GM12873 (cell line): ENCODE measurements at regions not wholly inside any gene's neighbourhood (a gene's known extent, or its start where the extent isn't known, plus 50 kb on each side); places are given as distances from the start of the nearest gene placed in this dataset.

ENCODE experiments used
- TF ChIP-seq, protein P1 (sequence below): IDR thresholded peaks from 2 replicates; pipeline ENCODE4 v1.5.1; 2012; ENCODE audit warnings: low read depth, mild to moderate bottlenecking, moderate library complexity, low read length, control low read depth; ENCODE audit not compliant: insufficient read depth; ENCODE audit errors: missing control alignments

DNA sequence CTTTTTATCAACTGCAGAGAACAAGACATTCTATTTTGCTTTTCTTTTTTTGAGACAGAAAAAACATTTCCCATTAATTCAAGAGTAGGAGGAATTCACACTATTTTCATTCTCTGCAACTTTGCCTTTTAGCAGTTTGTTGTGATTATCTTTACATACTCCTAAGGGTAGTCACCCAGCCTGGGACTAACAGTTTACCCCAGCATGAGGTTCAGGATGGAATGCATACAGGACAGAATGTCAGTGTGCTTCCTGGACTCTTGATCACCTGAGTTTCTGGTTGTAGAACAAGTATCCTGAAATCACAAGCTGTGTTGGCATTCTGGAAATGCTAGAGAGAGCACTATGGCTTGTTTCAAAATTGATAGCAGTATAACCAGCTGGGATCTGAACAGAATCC lies 368.1 kb downstream of the KIF4B start:
- TF ChIP-seq, protein P1, sequence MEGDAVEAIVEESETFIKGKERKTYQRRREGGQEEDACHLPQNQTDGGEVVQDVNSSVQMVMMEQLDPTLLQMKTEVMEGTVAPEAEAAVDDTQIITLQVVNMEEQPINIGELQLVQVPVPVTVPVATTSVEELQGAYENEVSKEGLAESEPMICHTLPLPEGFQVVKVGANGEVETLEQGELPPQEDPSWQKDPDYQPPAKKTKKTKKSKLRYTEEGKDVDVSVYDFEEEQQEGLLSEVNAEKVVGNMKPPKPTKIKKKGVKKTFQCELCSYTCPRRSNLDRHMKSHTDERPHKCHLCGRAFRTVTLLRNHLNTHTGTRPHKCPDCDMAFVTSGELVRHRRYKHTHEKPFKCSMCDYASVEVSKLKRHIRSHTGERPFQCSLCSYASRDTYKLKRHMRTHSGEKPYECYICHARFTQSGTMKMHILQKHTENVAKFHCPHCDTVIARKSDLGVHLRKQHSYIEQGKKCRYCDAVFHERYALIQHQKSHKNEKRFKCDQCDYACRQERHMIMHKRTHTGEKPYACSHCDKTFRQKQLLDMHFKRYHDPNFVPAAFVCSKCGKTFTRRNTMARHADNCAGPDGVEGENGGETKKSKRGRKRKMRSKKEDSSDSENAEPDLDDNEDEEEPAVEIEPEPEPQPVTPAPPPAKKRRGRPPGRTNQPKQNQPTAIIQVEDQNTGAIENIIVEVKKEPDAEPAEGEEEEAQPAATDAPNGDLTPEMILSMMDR, result no peak

DNA sequence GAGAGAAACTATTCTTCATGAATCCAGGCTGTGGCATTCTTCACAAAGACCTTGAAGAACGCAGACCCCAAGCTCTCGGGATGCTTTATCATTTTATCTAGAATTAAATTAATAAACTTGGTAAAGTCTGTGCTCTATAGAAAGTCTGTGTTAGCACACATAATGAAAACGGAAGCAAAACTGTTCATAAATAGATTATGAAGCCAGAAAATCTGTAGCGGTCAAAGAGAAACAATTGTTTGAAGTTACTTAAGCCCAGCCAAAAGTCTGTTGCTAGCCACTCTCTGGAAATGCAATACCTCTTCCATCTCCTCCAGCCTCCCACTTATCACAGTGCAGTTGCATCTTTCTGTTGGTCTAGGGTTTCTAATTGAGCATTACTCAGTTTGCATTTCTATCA lies 375.9 kb downstream of the KIF4B start:
- TF ChIP-seq, protein P1, result no peak

DNA sequence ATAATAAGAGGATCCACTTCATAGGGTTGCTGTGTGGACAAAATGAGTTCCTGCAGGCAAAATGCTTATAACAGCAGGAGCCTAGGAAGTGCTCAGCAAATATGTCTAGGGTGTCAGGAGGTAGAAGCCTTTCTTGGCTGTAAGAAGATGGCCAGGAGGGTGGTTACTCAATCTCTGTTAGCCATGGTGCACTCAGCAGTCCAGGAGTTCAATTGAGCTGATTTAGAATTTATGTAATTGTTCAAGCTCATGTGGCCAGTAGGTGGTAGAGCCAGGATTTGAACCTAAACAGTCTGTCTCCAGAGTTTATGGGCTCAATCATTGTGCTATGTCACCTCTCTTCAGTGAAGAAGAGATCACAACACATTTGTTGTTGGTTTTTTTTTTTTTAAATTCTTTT lies 381.2 kb downstream of the KIF4B start:
- TF ChIP-seq, protein P1, result no peak

DNA sequence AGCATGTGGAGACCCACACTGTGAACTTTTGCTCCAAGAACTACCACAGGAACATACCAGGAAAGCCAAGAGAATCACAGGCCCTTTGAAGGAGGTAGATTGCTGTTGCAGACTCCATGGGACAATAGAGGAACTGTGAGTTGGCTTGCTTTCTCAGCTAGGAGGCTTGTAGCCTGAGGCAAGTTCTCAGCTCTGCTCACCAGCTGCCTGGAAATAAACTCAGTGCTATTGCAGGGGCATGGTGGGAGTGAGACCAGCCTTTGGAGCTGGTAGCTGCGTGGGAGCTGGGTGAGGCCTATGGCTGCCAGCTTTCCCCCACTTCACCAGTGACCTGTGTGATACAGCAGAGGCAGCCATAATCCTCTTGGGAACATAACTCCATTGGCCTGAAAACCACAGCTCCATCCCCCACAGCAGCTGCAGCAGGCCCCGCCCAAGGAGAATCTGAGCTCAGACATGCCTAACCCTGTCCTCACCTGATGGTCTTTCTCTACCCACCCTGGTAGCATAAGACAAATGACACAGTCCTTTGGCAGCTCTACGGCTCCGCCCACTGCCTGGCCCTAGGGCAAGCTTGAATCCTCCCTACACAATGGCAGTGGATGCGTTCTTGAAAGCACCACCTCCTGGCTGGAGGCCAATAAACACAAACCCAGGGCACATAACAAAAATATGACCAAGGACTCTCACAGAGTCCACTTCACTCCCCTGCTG lies 389.5 kb downstream of the KIF4B start:
- TF ChIP-seq, protein P1, result no peak

DNA sequence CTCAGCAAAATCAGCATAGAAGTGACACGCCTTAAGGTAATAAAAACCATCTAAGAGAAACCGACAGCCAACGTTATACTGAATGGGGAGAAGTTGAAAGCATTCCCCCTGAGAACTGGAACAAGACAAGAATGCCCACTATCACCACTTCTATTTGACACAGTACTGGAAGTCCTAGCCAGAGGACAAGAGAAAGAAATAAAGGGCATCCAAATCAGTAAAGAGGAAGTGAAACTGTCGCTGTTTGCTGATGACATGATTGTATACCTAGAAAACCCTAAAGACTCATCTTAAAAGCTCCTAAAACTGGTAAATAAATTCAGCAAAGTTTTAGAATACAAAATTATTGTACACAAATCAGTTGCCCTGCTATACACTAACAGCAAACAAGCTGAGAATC lies 393.3 kb downstream of the KIF4B start:
- TF ChIP-seq, protein P1, result no peak

DNA sequence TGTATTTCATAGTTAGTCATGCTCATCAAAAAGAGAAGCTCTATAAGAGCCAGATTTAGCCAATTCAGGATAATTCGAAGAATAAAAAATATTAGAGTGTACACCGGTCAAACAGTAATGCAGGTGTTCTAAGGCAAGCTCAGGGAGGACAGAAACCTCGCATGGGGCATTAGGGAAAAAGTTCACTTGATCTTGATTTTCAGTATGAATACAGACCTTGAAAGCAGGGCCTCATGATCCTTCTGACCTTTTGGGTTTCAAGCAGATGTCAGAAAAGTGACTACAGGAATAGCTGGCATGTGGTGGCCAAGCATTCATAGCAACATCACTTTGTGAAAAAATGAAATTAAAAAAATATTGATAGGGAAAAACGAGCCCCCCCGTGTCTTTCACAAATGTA lies 394.9 kb downstream of the KIF4B start:
- TF ChIP-seq, protein P1, result no peak

DNA sequence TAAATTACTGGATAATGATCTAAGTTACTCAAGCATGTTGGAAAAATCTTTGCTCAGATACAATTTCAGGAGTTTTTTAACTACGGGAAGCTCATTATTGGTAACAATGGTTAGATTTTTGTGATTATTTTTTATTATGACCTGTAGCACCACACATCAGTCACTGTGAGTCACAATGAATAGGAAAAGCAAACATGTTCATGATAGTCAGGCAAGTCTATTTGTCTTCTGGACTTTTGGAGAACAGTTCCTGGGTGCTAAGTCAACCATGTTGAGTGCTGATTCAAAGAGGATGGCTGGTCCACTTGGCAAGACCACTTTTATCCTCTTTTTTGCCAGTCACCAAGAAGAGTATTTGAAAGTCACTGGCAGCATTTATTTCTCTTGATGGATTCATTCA lies 403.2 kb downstream of the KIF4B start:
- TF ChIP-seq, protein P1, result no peak
